Ovary (tissue), 3 donors: ENCODE measurements at regions not wholly inside any gene's neighbourhood (a gene's known extent, or its start where the extent isn't known, plus 50 kb on each side); places are given as distances from the start of the nearest gene placed in this dataset.

Source experiments
- POLR2A ChIP-seq: fragments of 450-650 bp; IDR thresholded peaks from one replicate; pipeline ENCODE4 v1.6.1; 2017; ENCODE audit warnings: antibody characterized with exemption, mild to moderate bottlenecking, moderate library complexity
- TF ChIP-seq, protein P1 (sequence below), 3 donors: fragments of 450-650 bp in 2 of 3; fragments of 200-600 bp in 1 of 3; IDR thresholded peaks; one replicate each; pipeline versions ENCODE4 v1.5.1 to v1.8.0; 2016 to 2022; ENCODE audit warnings: antibody characterized with exemption in 3 of 3, mild to moderate bottlenecking in 1 of 3
- donor health status: DM: no; HTN: no; CAD: no.

DNA sequence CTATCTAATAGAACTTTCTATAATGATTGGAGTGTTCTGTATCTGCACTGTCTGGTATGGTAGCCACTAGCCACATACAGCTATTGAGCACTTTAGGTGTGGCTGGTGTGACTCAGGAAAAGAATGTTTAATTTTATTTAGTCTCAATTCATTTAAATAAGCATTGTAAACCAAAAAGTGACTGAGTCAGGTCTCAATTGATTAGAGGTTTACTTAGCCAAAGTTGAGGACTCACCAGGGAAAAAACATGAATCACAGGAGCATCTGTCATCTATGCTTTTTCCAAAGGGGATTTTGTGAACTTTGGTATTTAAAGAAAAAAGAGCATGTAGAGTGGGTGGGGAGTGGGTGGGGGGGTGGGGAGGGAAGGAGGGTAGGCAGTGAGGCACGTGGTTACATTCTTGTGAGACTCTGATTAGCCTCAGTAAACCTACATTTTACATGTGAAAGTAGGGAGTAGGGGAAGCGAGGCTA lies 473.1 kb downstream of the ATP23 start:
- TF ChIP-seq, protein P1, sequence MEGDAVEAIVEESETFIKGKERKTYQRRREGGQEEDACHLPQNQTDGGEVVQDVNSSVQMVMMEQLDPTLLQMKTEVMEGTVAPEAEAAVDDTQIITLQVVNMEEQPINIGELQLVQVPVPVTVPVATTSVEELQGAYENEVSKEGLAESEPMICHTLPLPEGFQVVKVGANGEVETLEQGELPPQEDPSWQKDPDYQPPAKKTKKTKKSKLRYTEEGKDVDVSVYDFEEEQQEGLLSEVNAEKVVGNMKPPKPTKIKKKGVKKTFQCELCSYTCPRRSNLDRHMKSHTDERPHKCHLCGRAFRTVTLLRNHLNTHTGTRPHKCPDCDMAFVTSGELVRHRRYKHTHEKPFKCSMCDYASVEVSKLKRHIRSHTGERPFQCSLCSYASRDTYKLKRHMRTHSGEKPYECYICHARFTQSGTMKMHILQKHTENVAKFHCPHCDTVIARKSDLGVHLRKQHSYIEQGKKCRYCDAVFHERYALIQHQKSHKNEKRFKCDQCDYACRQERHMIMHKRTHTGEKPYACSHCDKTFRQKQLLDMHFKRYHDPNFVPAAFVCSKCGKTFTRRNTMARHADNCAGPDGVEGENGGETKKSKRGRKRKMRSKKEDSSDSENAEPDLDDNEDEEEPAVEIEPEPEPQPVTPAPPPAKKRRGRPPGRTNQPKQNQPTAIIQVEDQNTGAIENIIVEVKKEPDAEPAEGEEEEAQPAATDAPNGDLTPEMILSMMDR (IDR thresholded peaks at IDR 0.05) = no peak
- no peak for TF ChIP-seq POLR2A
